ENCODE measurements at regions not wholly inside any gene's neighbourhood (a gene's known extent, or its start where the extent isn't known, plus 50 kb on each side); places are given as distances from the start of the nearest gene placed in this dataset.

GRCh38 chr2:206212673-206213513, 53.2 kb downstream of the EEF1B2 start:
- DNase-seq (ENCODE audit: low read depth): no peak

GRCh38 chr2:206213514-206213845, 53.8 kb downstream of the EEF1B2 start:
- no peak for DNase-seq (ENCODE audit: low read depth)

GRCh38 chr2:206217166-206217565, 57.3 kb upstream of the ZDBF2 start:
- no peak for DNase-seq (ENCODE audit: low read depth)

- peak; percentile 28 for DNase-seq (ENCODE audit: low read depth)
Measured at GRCh38 chr2:206217743-206218142, 56.7 kb upstream of the ZDBF2 start.

GRCh38 chr2:206218156-206218555, 56.3 kb upstream of the ZDBF2 start:
- DNase-seq (ENCODE audit: low read depth): no peak

GRCh38 chr2:206218796-206219499, 55.5 kb upstream of the ZDBF2 start:
- DNase-seq (ENCODE audit: low read depth): no peak

- no peak for DNase-seq (ENCODE audit: low read depth)
Measured at GRCh38 chr2:206219957-206220356, 54.5 kb upstream of the ZDBF2 start.

GRCh38 chr2:206220997-206221396, 53.5 kb upstream of the ZDBF2 start:
- DNase-seq (ENCODE audit: low read depth): no peak

Data from RPMI7951 (cell line).